ENCODE measurements at regions not wholly inside any gene's neighbourhood (a gene's known extent, or its start where the extent isn't known, plus 50 kb on each side); places are given as distances from the start of the nearest gene placed in this dataset.
A peak's percentile ranks its signal among the peaks of the same experiment; 100 is the strongest.

- no peak for DNase-seq (ENCODE audit: extremely low read depth in 1 of 2, low read depth in 1 of 2)
Observed at GRCh38 chr1:94734963-94735901, 84.9 kb upstream of the SLC44A3 start.

GRCh38 chr1:94731891-94732290 lies 88.3 kb upstream of the SLC44A3 start:
- DNase-seq (ENCODE audit: extremely low read depth in 1 of 2, low read depth in 1 of 2) = no peak

GRCh38 chr1:94730450-94730849 lies 89.7 kb upstream of the SLC44A3 start:
- DNase-seq (ENCODE audit: extremely low read depth in 1 of 2, low read depth in 1 of 2) = no peak

- DNase-seq (ENCODE audit: extremely low read depth in 1 of 2, low read depth in 1 of 2) = no peak
Observed at GRCh38 chr1:94729267-94729666, 90.9 kb upstream of the SLC44A3 start.

- no peak for DNase-seq (ENCODE audit: extremely low read depth in 1 of 2, low read depth in 1 of 2)
Observed at GRCh38 chr1:94727846-94728715, 92.1 kb upstream of the SLC44A3 start.

- no peak for DNase-seq (ENCODE audit: extremely low read depth in 1 of 2, low read depth in 1 of 2)
Observed at GRCh38 chr1:94726981-94727685, 93.0 kb upstream of the SLC44A3 start.

- DNase-seq (ENCODE audit: extremely low read depth in 1 of 2, low read depth in 1 of 2) = no peak
Observed at GRCh38 chr1:94725566-94725965, 94.6 kb upstream of the SLC44A3 start.

- no peak for DNase-seq (ENCODE audit: extremely low read depth in 1 of 2, low read depth in 1 of 2)
Observed at GRCh38 chr1:94723894-94724293, 96.3 kb upstream of the SLC44A3 start.

- no peak for DNase-seq (ENCODE audit: extremely low read depth in 1 of 2, low read depth in 1 of 2)
Observed at GRCh38 chr1:94723463-94723862, 96.7 kb upstream of the SLC44A3 start.

GRCh38 chr1:94722181-94722580 lies 98.0 kb upstream of the SLC44A3 start:
- no peak for DNase-seq (ENCODE audit: extremely low read depth in 1 of 2, low read depth in 1 of 2)

- no peak for DNase-seq (ENCODE audit: extremely low read depth in 1 of 2, low read depth in 1 of 2)
Observed at GRCh38 chr1:94721240-94721639, 98.9 kb upstream of the SLC44A3 start.

GRCh38 chr1:94719926-94720793 lies 100.0 kb upstream of the SLC44A3 start:
- DNase-seq (ENCODE audit: extremely low read depth in 1 of 2, low read depth in 1 of 2) = peak in 1 of 2 donors; percentile 11

GRCh38 chr1:94716965-94717364 lies 103.2 kb upstream of the SLC44A3 start:
- DNase-seq (ENCODE audit: extremely low read depth in 1 of 2, low read depth in 1 of 2) = no peak

GRCh38 chr1:94715321-94715720 lies 104.8 kb upstream of the SLC44A3 start:
- DNase-seq (ENCODE audit: extremely low read depth in 1 of 2, low read depth in 1 of 2) = no peak

- DNase-seq (ENCODE audit: extremely low read depth in 1 of 2, low read depth in 1 of 2) = no peak
Observed at GRCh38 chr1:94714552-94714951, 105.6 kb upstream of the SLC44A3 start.

GRCh38 chr1:94714152-94714551 lies 106.0 kb upstream of the SLC44A3 start:
- no peak for DNase-seq (ENCODE audit: extremely low read depth in 1 of 2, low read depth in 1 of 2)

GRCh38 chr1:94713472-94714141 lies 106.5 kb upstream of the SLC44A3 start:
- DNase-seq (ENCODE audit: extremely low read depth in 1 of 2, low read depth in 1 of 2) = no peak

- no peak for DNase-seq (ENCODE audit: extremely low read depth in 1 of 2, low read depth in 1 of 2)
Observed at GRCh38 chr1:94709891-94710581, 110.1 kb upstream of the SLC44A3 start.

GRCh38 chr1:94708811-94709210 lies 111.3 kb upstream of the SLC44A3 start:
- no peak for DNase-seq (ENCODE audit: extremely low read depth in 1 of 2, low read depth in 1 of 2)
